ENCODE measurements at regions not wholly inside any gene's neighbourhood (a gene's known extent, or its start where the extent isn't known, plus 50 kb on each side); places are given as distances from the start of the nearest gene placed in this dataset.
A peak's percentile ranks its signal among the peaks of the same experiment; 100 is the strongest.
"Not testable (repeated sequence)": the region's sequence is repeated elsewhere in the genome, so short reads cannot be mapped to it uniquely, and the experiment has no call there.

DNA sequence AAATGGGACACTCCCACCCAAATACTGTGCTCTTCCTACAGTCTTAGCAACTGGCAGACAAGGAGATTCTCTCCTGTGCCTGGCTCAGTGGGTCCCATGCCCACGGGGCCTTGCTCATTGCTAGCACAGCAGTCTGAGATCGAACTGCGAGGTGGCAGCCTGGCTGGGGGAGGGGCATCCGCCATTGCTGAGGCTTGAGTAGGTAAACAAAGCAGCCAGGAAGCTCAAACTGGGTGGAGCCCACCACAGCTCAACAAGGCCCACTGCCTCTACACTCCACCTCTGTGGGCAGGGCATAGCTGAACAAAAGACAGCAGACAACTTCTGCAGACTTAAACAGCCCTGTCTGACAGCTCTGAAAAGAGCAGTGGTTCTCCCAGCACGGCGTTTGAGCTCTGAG lies 174.8 kb downstream of the COL12A1 start:
- DNase-seq (ENCODE audit: low read depth in 2 of 2) = not testable (repeated sequence)

DNA sequence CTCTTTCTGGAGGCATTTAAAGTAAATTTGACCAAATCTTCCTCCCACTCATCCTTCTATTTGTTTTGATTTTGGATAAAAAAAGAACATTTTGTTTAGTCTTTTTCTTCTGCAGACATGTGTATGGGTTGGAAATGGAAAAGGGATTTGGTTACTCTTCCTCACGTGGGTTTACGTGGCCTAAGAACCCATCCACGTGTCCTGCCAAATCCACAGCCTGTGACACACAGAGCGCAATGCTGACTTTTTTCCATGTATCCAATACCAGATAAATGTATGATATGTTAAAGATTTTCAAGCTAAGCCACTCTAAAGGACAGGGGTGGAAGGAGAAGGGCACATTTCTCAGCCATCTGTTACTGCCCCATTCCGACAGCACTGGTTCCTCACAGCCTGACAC lies 176.5 kb downstream of the COL12A1 start:
- DNase-seq (ENCODE audit: low read depth in 2 of 2) = no peak

DNA sequence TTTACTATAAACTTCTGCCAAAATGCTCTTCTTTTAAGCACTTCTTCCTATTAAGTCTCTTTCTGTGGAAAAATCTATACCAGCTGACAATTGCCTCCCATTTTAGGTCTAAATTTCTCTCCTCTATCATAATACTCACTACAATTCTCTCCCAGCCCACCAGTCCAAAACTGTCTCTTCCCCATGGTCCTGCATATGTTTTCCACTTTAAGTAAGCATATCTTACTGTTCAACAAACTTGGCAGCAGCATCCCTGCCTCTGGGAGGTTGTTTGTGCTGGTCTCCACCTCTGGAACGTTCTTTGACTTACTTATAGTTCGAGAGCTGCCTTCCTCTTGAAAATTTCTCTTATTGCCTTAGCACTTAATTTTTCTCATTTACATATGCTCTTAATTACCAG lies 180.5 kb downstream of the COL12A1 start:
- no peak for DNase-seq (ENCODE audit: low read depth in 2 of 2)

DNA sequence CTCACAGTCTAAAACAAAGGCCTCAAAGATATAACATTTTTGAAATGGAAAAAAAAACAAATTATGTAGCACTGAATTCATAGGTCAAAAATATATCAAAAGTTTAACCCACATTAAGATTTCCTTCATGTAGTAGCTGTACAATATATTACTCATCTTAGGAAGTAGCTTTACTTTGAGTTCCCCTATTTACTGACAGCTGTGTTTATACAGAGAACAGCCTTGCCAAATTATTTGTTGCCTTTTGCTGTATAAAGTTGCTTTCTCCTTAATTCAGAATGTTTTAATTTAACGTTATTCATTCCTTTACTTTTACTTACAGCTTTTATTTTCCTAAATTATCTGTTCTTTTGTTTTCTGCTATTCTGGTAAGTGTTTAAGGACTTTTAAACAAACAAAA lies 181.0 kb downstream of the COL12A1 start:
- DNase-seq (ENCODE audit: low read depth in 2 of 2) = no peak

DNA sequence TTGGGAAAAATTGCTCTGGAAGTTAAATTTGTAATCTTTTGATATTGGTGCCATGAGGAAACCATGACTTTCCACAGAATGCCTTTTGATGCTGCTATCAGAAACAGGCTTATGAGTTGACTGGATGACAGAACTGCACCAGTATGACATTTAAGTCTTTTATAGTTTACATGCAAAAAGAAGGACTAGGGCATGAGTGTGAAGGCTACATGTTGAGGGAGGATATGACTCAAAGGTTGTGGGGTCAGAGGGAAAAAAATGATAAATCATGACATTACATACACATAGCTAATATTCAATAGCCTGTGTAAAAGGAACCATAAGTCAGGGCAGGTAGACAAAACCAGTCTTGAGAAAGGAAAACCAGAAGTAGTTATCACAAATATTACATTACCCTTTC lies 182.2 kb downstream of the COL12A1 start:
- DNase-seq (ENCODE audit: low read depth in 2 of 2) = no peak

DNA sequence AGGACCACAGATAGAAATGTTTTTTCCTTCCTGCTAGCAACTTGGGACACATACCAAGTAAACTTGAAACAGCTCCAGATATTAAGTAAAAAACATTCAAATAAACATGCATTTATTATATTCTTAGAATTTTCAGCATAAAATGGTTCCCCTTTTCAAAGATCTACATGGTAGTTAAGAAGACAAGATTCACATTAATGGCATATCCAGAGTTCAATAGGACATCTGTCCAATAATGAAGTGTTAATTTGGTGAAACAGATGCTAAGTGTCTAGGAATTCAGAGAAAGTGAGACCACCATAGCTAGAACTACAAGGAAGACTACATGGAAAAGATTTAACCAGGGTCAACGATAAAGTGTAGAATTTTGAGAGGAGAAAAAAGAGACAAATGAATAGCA lies 184.9 kb downstream of the COL12A1 start:
- DNase-seq (ENCODE audit: low read depth in 2 of 2) = no peak

DNA sequence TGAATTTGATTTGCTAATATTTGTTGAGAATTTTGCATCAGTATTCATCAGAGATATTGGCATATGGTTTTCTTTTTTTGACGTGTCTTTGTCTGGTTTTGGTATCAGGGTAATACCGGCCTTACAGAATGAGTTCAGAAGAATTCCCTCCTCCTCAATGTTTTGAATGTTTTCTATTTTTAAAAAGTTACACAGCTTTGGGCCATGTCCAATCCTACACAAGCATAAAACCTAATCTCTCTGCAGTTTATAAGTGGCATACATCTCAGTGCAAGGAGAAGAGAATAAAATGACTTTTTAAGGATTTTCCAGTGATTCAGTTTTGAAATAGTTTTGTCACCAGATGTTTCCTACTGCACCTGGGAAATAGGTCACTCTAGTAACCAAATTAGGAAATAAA lies 185.5 kb downstream of the COL12A1 start:
- no peak for DNase-seq (ENCODE audit: low read depth in 2 of 2)

DNA sequence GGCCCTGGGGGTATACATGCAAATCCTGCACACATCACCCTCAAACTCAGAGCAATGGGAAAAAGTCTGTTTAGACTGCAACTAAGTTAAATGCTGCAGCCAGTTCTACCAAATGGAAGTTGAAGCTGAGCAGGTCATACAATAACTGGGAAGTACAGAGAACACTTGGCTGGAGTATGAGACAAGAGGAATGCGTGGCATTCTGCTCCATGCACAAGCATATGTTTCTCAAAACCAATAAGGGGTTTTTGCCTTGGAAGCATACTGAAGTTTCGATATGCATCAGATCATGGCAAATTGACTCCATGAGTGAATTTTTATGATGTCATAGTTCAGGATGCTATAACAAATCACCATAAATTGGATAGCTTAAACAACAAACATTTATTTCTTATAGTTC lies 193.8 kb downstream of the COL12A1 start:
- peak; percentile 39 to 42 for DNase-seq (ENCODE audit: low read depth in 2 of 2)

DNA sequence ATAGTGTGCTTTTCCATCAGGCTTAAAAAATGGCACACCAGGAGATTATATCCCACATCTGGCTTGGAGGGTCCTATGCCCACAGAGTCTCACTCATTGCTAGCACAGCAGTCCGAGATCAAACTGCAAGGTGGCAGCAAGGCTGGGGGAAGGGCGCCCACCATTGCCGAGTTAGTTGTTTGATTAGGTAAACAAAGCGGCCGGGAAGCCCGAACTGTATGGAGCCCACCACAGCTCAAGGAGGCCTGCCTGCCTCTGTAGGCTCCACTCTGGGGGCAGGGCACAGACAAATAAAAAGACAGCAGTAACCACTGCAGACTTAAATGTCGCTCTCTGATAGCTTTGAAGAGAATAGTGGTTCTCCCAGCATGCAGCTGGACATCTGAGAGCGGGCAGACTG lies 201.9 kb downstream of the COL12A1 start:
- not testable (repeated sequence) for DNase-seq (ENCODE audit: low read depth in 2 of 2)

DNA sequence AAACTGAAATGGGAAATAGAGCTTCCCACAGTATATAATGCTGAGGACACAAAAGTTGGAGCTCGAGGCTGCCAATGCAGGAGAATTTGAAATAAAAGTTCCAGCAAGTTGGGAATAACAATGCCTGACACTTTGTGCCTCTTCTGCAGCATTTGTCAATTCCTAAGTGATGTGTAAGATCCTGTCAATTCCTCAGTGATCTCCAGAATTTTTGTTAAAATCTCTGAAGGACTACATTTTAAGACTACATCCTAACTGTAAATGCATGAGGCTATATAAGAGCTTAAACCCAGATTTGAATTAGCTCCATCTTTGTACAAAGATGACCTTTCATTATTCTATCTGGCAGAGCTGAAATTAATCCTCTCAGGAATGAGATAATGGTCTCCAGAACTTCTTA lies 208.2 kb downstream of the COL12A1 start:
- no peak for DNase-seq (ENCODE audit: low read depth in 2 of 2)

DNA sequence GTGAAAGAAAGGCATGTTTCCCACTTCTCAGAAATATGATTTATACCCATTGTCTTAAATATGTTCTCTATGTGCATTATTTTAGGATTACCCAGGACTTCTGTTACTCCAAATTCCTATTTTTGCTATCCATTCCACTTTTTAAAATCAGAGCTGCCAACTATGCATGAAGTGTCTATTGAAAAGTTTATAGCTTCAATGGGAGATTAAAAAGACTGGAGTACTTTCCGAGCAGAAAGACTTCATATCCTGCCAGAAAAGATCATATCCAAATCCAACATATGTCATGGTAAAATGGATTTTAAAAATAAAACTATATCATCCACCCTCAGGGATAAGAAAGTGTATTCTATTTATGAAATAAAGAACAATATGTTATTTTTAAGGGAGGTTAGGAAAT lies 212.7 kb downstream of the COL12A1 start:
- DNase-seq (ENCODE audit: low read depth in 2 of 2) = no peak

DNA sequence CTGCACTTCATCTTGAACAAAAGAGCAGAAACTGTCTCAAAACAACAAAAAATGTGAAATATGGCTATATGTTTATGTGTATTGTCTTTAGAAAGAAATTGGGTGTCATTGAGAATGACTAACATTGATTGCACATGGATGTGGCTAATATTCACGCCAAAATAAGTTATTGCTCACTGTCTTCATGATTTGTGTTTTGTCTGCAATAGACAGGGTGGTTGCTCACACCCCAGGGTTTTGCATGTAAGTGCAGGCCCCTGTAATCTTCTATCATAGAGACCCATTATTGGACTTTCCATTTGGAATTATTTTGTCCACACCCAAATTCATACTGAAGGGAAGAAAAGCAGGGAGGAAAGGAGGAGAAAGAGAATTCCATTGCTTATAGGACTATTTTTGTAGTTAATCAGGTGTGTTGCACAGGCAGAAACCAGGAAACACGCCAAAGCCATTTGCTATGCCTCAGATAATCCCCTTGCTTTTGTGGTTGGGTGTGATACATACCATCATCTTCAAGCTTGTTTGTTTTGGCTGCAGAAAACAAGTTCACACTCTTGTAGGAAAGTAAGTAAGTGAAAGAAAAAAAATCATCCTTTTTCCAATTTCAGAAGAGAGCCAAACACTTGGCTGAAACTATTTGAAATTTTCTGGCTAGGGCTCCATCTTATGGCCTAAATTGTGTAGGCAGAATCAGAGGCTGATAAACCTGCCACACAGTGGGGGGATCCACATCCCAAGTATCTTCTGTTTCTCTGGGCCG lies 214.1 kb downstream of the COL12A1 start:
- DNase-seq (ENCODE audit: low read depth in 2 of 2) = peak; percentile 84 to 91

DNA sequence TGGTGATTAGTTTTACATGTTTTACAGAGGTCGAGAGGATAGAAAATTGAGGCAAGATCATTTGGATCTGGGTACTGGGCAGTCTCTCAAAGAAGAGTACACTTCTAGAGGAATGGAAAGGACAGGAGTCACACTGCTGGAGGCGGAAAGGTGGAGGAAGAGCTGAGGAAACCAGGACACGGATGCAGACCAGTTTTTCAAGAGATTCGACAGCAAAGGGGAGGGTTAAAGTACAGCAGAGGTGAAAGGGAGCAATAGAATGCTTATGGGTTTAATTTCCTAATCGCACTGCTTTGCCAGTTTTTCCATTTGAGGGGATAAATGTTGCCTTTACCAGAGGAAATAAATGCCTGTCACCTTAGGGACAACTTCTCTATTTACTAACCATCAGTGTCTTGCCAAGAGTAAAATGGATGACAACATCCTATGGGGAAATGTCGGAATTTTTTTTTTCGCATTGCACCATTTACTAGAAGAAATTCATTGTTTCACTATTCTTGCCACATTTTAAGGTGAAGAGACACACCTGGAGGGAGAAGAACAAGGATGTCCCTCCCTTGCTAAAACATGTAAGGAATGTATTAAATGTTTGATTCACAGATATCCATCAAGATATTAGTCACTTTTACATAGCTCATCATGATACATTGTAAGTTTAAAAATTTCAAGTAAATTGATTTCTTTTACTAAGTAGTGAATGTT lies 226.6 kb downstream of the COL12A1 start:
- DNase-seq (ENCODE audit: low read depth in 2 of 2) = no peak

DNA sequence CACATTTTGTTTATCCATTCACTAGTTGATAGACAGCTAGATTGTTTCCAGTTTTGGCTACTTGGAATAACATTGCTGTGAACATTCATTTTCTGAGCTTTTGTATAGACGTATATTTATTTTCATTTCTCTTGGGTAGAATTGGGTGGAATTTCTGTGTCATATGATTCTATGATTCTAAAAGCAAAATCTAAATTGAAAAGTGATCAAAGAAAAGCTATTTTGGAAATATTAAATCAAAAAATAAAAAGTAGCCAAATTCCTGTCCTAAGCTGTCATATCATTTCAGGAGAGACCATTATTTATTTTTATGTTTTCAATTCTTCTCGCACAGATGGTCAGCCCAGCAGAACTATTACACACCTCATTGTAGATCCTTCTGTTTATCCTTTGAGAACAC lies 229.2 kb downstream of the COL12A1 start:
- DNase-seq (ENCODE audit: low read depth in 2 of 2) = no peak

DNA sequence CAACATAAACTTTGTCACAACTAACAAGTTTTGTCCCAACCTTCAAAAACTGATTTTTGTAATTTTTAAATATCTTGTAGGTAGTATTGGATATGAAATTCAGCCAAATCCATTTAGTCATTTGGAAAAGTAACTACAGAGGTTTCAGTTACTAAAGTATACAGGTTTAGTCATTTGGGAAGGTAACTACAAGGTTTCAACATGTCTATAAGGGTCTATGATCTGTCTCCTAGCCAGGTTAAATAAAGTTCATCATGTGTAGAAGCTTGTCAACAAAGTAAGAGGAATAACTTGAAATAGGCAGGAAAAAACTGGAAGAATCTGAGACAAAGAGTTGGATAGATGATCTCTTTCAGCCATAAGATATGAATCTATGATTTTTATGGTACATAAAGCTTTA lies 229.8 kb downstream of the COL12A1 start:
- no peak for DNase-seq (ENCODE audit: low read depth in 2 of 2)

DNA sequence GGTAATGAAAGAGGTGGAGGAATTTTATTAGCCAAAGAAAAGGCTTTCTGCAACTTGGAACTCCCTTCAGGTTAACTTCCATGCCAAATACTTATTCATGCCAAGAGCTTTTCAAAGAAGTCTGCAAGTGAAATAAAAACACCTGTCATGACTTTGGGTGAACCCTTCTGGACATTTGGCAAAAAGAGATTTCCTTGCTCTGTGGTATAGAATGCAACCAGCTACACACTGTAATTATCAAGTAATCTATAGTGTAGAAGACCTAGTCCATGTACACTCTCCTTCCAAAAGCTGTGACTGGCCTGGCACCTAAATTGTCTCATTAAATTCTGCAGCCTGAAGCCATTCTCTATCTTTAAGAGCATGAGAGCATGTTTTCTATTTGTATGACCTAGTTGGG lies 232.3 kb downstream of the COL12A1 start:
- no peak for DNase-seq (ENCODE audit: low read depth in 2 of 2)

DNA sequence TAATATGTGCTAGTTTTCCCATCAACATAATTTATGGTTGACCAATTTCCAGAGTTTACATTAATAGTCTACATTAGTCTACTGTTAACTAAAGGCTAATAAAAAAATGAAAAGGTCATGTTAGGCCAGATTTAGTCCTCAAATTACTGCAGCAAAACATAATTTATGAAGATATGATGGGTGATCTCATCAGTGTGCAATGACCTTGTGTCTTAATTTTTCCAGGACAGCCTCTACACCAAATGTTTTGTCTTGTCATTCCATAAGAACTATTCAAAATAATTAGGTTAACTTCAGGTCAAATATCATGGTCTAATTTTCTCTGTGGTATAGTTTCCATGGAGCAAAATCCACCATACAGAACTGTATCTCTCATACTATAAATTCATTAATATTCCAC lies 234.2 kb downstream of the COL12A1 start:
- peak; percentile 35 to 44 for DNase-seq (ENCODE audit: low read depth in 2 of 2)

DNA sequence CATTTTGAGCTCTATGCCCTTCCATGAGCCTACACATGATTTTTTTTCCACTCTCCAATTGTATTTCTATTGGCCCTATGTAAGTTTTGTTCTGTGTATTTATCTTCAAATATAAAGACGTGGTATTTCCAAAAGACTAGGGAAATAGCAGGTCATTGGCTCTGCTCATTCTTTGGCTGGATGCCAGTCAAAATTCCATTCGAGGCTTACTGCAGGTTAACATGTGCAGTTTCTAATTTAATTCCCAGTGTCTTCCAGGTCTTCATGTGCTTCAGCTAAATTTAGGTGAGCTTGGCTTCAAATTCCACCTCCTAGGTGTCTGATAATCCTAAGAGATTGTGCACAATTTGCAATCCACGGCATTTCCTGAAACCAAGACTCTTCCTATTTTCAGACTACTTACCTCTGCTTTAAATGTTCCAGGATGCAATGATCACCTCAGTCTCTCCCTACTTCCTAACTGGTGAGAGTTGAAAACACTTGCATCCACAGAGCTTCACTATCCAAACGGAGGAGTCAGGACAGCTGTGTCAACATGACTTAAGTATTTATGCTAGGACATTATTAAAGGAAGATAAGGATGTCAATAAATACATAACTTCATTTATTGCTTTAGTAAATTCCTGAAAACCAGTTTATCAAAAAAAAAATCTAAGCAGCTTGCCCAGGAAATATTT lies 236.1 kb downstream of the COL12A1 start:
- DNase-seq (ENCODE audit: low read depth in 2 of 2) = no peak

DNA sequence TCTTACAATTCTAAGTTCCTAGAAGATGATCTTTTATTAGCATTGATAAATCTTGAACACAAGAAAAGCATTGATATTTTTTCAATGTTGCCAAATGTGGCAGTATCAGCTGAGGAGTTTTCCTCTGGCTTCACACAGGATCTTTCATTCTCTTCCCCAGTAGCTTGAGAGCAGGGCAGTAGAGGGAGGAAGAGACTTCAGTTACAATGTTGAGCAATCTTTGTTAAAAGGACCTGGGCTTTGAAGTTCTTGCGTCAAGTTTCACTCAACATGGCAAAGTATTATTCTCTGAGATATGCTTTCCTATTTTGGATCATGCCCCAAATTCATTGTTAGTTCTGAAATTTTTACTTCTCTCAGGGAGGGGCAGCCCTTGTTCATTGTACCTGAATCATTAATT lies 238.0 kb downstream of the COL12A1 start:
- DNase-seq (ENCODE audit: low read depth in 2 of 2) = no peak

DNA sequence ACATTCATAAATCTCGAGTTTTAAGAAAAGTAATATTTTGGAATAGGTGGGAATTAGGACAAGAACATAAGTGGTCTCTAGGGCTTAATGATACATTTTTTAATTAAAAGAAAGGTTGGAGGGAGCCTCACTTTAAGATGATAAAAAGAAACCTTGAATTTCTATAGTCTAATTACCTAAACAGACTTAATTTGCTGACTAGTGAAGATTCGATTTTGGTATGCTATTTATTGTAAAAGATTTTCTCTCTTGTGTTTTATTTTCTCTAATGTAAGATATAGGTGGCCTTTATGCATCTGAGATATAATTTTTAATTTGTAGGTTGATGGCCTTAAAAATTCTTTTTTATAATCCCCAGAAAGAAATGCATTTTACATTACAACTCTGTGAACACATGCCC lies 239.1 kb downstream of the COL12A1 start:
- DNase-seq (ENCODE audit: low read depth in 2 of 2) = no peak

DNA sequence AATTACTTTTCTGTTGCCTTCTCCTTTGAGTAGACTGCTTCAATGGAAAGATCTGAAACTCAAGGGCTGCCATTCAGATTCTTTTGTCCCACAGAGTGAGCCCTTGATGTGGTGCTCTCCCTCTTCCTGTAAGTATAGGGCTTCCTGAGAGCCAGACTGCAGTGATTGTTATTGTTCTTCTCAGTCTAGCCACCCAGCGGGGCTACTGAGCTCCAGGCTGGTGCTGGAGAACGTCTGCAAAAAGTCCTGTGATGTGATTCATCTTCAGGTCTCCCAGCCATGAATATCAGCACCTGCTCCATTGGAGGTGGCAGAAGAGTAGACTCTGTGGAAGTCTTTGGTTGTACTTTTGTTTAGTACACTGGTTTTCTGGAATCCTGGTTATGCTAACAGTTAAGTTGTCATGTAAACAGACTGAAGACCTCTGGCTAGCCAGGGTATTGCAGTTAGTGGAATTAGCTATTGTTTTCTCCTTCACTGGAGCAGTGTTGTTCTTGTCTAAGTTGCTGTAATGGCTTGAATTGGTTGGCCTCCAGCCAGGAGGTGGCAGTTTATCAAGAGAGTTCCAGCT lies 240.9 kb downstream of the COL12A1 start:
- DNase-seq (ENCODE audit: low read depth in 2 of 2) = no peak

DNA sequence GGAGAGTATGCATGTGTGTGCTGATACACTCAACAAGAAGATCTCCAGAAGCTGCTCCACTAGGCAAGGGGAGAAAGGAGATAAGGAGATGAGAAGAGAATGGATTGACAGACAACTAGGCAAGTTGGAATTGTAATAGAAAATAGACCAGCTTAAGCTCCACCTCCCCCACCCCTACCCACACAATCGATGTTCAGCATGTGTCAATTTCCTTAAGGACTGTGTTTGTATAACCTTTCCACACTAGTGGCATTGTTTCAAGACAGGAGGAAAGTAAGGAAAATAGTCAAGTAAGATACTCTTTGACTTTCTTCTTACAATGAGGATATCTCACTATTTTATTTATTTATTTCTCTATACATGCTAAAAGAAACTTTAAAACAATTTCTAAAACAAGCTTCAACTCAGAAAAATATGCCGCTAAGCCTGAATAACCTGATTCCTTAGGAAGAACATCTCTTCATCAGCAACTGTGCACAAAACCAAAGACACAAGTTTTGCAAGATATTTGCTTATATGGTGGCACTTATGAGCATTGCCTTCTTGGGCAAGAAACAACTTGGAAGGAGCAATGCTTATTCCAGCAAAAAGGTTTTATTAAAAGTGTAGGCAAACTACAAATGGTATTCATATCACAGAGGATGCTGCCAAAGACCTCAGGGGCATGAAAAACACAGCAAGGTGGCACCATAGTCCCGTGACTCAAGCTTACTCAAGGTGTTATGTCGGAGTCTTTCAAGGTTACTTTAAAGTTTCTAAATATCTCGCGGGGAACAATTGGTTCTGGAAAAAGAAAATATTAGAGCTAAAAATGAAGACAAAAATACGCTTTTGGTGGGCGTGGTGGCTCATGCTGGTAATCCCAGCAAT lies 249.1 kb downstream of the COL12A1 start:
- no peak for DNase-seq (ENCODE audit: low read depth in 2 of 2)

Data from fibroblast of skin of left biceps (primary cell).